ENCODE measurements at regions not wholly inside any gene's neighbourhood (a gene's known extent, or its start where the extent isn't known, plus 50 kb on each side); places are given as distances from the start of the nearest gene placed in this dataset.

DNA sequence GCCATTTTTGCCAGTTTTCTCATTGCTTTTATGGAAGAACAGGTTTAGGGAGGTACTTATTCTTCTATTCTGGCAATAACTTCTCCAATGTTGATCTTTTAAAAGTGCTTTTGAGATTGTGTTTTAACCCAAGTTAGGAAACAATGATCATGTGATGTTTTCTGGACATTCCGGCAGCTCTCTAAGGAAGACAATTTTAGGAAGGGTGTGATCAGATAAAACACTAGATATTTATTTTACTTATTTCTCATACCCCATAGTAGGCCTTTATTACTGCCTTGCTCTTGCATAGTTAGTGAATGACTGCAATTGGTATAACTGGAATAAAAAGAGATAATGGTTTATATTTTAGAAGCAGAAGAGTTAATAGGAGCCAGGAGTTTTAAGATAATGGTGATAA is 68.4 kb upstream of the SPATA13 start:
- Histone ChIP-seq H3K4me1 (ENCODE audit: insufficient read depth) (no peaks in the 10 kb centered on the region), H3K4me2 (no peak overlapping the region), H3K27ac (no peak overlapping the region), H3K9me3 (ENCODE audit: low read depth) (no peaks in the 10 kb centered on the region), H2AFZ (no peak overlapping the region), H3K4me3 (no peak overlapping the region), H3K9me2 (replicated peaks; ENCODE audit: insufficient read depth) (no peaks in the 10 kb centered on the region), H3K79me2 (no peaks in the 10 kb centered on the region), H4K20me1 (ENCODE audit: insufficient read depth, poor library complexity, severe bottlenecking) (no peaks in the 10 kb centered on the region), H3K36me3 (replicated peaks; ENCODE audit: insufficient read depth, low read depth) (no peaks in the 10 kb centered on the region), H3K27me3 (no peaks in the 10 kb centered on the region)
- no peak for TF ChIP-seq EZH2phosphoT487 (IDR thresholded peaks at IDR 0.05; ENCODE audit: low read depth, severe bottlenecking, unreplicated experiment)
- TF ChIP-seq, protein P1, sequence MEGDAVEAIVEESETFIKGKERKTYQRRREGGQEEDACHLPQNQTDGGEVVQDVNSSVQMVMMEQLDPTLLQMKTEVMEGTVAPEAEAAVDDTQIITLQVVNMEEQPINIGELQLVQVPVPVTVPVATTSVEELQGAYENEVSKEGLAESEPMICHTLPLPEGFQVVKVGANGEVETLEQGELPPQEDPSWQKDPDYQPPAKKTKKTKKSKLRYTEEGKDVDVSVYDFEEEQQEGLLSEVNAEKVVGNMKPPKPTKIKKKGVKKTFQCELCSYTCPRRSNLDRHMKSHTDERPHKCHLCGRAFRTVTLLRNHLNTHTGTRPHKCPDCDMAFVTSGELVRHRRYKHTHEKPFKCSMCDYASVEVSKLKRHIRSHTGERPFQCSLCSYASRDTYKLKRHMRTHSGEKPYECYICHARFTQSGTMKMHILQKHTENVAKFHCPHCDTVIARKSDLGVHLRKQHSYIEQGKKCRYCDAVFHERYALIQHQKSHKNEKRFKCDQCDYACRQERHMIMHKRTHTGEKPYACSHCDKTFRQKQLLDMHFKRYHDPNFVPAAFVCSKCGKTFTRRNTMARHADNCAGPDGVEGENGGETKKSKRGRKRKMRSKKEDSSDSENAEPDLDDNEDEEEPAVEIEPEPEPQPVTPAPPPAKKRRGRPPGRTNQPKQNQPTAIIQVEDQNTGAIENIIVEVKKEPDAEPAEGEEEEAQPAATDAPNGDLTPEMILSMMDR (IDR thresholded peaks at IDR 0.05; ENCODE audit: poor library complexity), result no peak
- no peak for TF ChIP-seq EZH2 (IDR thresholded peaks at IDR 0.05; ENCODE audit: borderline replicate concordance)
- no peak for DNase-seq (ENCODE audit: low spot score)
- 88% methylated on average over 1 of the region's 1 CpG for WGBS (ENCODE audit: low lambda C conversion rate, missing lambda C conversion rate)

DNA sequence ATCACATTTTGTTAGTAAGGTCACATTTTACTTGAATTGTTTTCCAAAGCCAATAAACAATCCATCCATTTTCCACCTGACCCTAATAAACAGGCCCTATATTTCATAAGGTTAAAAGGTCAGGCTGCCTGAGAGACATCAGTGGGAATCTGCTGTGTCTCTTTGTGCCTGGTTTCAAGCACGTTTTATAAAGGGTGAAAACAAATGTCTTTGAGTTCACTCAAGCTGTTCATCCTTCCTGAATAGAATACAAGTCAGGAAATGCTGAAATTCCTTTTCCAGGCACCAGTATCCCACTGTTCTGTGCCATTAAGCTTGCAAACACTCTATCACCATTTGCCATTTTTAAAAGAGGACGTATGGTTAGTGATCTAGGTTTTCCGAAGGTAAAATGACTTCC is 67.5 kb upstream of the SPATA13 start:
- H3K27ac ChIP-seq, result no peak overlapping the region
- TF ChIP-seq EZH2 (IDR thresholded peaks at IDR 0.05; ENCODE audit: borderline replicate concordance) (no peak), EZH2phosphoT487 (IDR thresholded peaks at IDR 0.05; ENCODE audit: low read depth, severe bottlenecking, unreplicated experiment) (no peak)
- TF ChIP-seq, protein P1 (IDR thresholded peaks at IDR 0.05; ENCODE audit: poor library complexity), result no peak
- H3K4me3 ChIP-seq, result no peak overlapping the region
- H3K9me2 ChIP-seq (replicated peaks; ENCODE audit: insufficient read depth), result no peaks in the 10 kb centered on the region
- no peak overlapping the region for H2AFZ ChIP-seq
- no peaks in the 10 kb centered on the region for H4K20me1 ChIP-seq (ENCODE audit: insufficient read depth, poor library complexity, severe bottlenecking)
- no peaks in the 10 kb centered on the region for H3K27me3 ChIP-seq
- no peaks in the 10 kb centered on the region for H3K9me3 ChIP-seq (ENCODE audit: low read depth)
- no peaks in the 10 kb centered on the region for H3K4me1 ChIP-seq (ENCODE audit: insufficient read depth)
- DNase-seq (ENCODE audit: low spot score), result no peak
- H3K36me3 ChIP-seq (replicated peaks; ENCODE audit: insufficient read depth, low read depth), result no peaks in the 10 kb centered on the region
- no peaks in the 10 kb centered on the region for H3K79me2 ChIP-seq
- 87% methylated on average over 3 of the region's 3 CpGs for WGBS (ENCODE audit: low lambda C conversion rate, missing lambda C conversion rate)
- H3K4me2 ChIP-seq, result no peak overlapping the region

DNA sequence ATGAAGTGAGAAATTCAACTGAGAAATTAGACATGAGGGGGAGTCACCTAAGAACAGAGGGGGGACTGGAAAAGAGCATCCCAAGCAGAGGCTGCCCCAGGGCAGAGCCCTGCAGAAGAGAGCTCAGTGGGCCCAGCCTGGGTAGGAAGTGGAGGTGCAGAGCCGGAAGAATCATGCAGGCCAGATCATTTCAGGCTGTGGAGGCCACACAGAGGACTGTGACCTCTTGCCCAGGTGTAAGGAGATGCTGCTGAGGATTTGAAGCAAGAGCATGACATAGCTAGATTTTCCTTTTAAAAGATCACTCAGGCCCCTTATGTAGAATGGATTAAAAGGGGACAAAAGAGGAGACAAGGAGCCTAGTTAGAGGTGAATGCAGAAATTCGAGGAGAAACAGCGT is 63.9 kb upstream of the SPATA13 start:
- Histone ChIP-seq H3K79me2 (no peaks in the 10 kb centered on the region), H2AFZ (no peak overlapping the region), H3K27me3 (no peaks in the 10 kb centered on the region), H3K4me2 (no peak overlapping the region), H3K9me2 (replicated peaks; ENCODE audit: insufficient read depth) (no peaks in the 10 kb centered on the region), H3K4me3 (no peak overlapping the region), H3K36me3 (replicated peaks; ENCODE audit: insufficient read depth, low read depth) (no peaks in the 10 kb centered on the region), H3K27ac (no peak overlapping the region), H4K20me1 (ENCODE audit: insufficient read depth, poor library complexity, severe bottlenecking) (no peaks in the 10 kb centered on the region), H3K9me3 (ENCODE audit: low read depth) (no peaks in the 10 kb centered on the region), H3K4me1 (ENCODE audit: insufficient read depth) (no peaks in the 10 kb centered on the region)
- WGBS (ENCODE audit: low lambda C conversion rate, missing lambda C conversion rate), result 89% methylated on average over 3 of the region's 3 CpGs
- TF ChIP-seq, protein P1 (IDR thresholded peaks at IDR 0.05; ENCODE audit: poor library complexity), result no peak
- TF ChIP-seq EZH2phosphoT487 (IDR thresholded peaks at IDR 0.05; ENCODE audit: low read depth, severe bottlenecking, unreplicated experiment) (no peak), EZH2 (IDR thresholded peaks at IDR 0.05; ENCODE audit: borderline replicate concordance) (no peak)
- DNase-seq (ENCODE audit: low spot score), result no peak

DNA sequence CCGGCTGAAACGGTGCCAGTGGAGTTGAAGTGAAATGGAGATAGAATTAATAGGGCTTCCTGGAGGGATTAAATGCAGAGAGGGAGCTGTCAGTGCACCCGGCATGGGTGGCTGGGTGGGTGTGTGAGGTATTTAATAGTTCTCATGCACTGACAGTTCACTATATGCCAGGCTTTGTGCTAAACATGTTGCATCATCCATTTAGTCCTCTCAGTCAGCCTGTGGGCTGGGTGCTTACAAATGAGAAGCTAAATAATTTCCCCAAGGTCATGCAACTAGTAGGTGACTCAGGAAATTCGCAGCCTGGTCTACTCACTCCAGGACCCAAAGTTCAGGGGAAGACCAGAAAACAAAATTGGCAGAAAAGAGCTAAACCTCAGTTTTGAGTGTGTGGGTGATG is 63.5 kb upstream of the SPATA13 start:
- H3K4me1 ChIP-seq (ENCODE audit: insufficient read depth), result no peaks in the 10 kb centered on the region

More for the DNA sequence above, 63.5 kb upstream of the SPATA13 start:
- Histone ChIP-seq H3K9me2 (replicated peaks; ENCODE audit: insufficient read depth) (no peaks in the 10 kb centered on the region), H3K27me3 (no peaks in the 10 kb centered on the region), H3K4me3 (no peak overlapping the region), H3K79me2 (no peaks in the 10 kb centered on the region), H3K4me2 (no peak overlapping the region), H3K9me3 (ENCODE audit: low read depth) (no peaks in the 10 kb centered on the region), H2AFZ (no peak overlapping the region), H3K36me3 (replicated peaks; ENCODE audit: insufficient read depth, low read depth) (no peaks in the 10 kb centered on the region), H4K20me1 (ENCODE audit: insufficient read depth, poor library complexity, severe bottlenecking) (no peaks in the 10 kb centered on the region), H3K27ac (no peak overlapping the region)
- WGBS (ENCODE audit: low lambda C conversion rate, missing lambda C conversion rate), result 71% methylated on average over 4 of the region's 4 CpGs
- TF ChIP-seq, protein P1 (IDR thresholded peaks at IDR 0.05; ENCODE audit: poor library complexity), result no peak
- TF ChIP-seq EZH2phosphoT487 (IDR thresholded peaks at IDR 0.05; ENCODE audit: low read depth, severe bottlenecking, unreplicated experiment), result no peak
- TF ChIP-seq EZH2 (IDR thresholded peaks at IDR 0.05; ENCODE audit: borderline replicate concordance), result no peak
- no peak for DNase-seq (ENCODE audit: low spot score)

All from hepatocyte (in vitro differentiated cells).